Ovary (tissue), 7 donors: ENCODE measurements at regions not wholly inside any gene's neighbourhood (a gene's known extent, or its start where the extent isn't known, plus 50 kb on each side); places are given as distances from the start of the nearest gene placed in this dataset.

Experiments used
- DNase-seq, 5 donors: peaks; one replicate each; pipeline ENCODE4 v3.0.0-alpha.2; 2019 to 2020
- H3K27ac ChIP-seq, 2 donors: fragments of 200-600 bp; one replicate each; pipeline versions ENCODE4 v1.5.1 to v1.8.0; 2019 to 2022
- H3K27me3 ChIP-seq: fragments of 200-600 bp; one replicate; pipeline ENCODE4 v1.8.0; 2022
- H3K36me3 ChIP-seq: fragments of 200-600 bp; sonication (generic); one replicate; pipeline ENCODE4 v1.5.1; 2019
- H3K4me1 ChIP-seq: one replicate; pipeline ENCODE4 v1.8.1; 2013; ENCODE audit warnings: mild to moderate bottlenecking, moderate library complexity; ENCODE audit not compliant: insufficient read depth
- H3K4me3 ChIP-seq: fragments of 200-600 bp; sonication (generic); one replicate; pipeline ENCODE4 v1.5.1; 2017
- H3K9me3 ChIP-seq, 2 donors: fragments of 200-600 bp in 1 of 2; sonication (generic) in 1 of 2; one replicate each; pipeline versions ENCODE4 v1.5.1 to v1.8.1; 2013 to 2019; ENCODE audit warnings: mild to moderate bottlenecking in 1 of 2, moderate library complexity in 1 of 2
- CTCF ChIP-seq, 3 donors: fragments of 450-650 bp in 2 of 3; fragments of 200-600 bp in 1 of 3; IDR thresholded peaks; one replicate each; pipeline versions ENCODE4 v1.5.1 to v1.8.0; 2016 to 2022; ENCODE audit warnings: antibody characterized with exemption in 3 of 3, mild to moderate bottlenecking in 1 of 3
- EP300 ChIP-seq: sonication (generic); formaldehyde crosslinking; IDR thresholded peaks from one replicate; pipeline ENCODE4 v1.6.1; 2017; ENCODE audit warnings: antibody characterized with exemption
- POLR2A ChIP-seq: fragments of 450-650 bp; IDR thresholded peaks from one replicate; pipeline ENCODE4 v1.6.1; 2017; ENCODE audit warnings: antibody characterized with exemption, mild to moderate bottlenecking, moderate library complexity
- WGBS, 3 donors: extraction: QIAGEN DNeasy Blood & Tissue Kit in 1 of 3; methylation state at CpG; one replicate each; pipeline versions ENCODE4 v1.1.5 to v1.1.7; 2013 to 2017; 5-methylcytosine and 5-hydroxymethylcytosine counted together
- intact Hi-C, 4 donors: fragments of 100-400 bp; cut with DNase I; formaldehyde crosslinking; loops; one replicate each; pipeline versions ENCODE4 v1.11.0 to v1.15.1; 2022 to 2023
- donor health status: DM: no; HTN: no; CAD: no; lungs with moderate emphysema.
- donor health status: DM: no; HTN: no; CAD: no.
- donor health status: Bipolar disorder and iron deficiency.
- donor health status: DM: no; HTN: no; CAD: no.
- donor health status: DM: yes; HTN: yes; CAD: no.

- TF ChIP-seq POLR2A, result no peak
- no peaks in the 10 kb centered on the region for H3K9me3 ChIP-seq
- 77 to 83% (median 81%) methylated on average over 6 of the region's 6 CpGs for WGBS, 3 donors
- no peak overlapping the region for H3K4me3 ChIP-seq
- no peaks in the 10 kb centered on the region for H3K27me3 ChIP-seq
- no peak for DNase-seq
- H3K27ac ChIP-seq, result no peak overlapping the region
- no peaks in the 10 kb centered on the region for H3K36me3 ChIP-seq
- no peaks in the 10 kb centered on the region for H3K4me1 ChIP-seq
- intact Hi-C loops, result no loop called here
These were observed 70.6 kb downstream of the SMPDL3A start for GRCh38 chr6:122859676-122860075.

- intact Hi-C loops, result no loop called here
- no peak overlapping the region for H3K27ac ChIP-seq
- no peaks in the 10 kb centered on the region for H3K36me3 ChIP-seq
- 24 to 30% (median 27%) methylated on average over 1 of the region's 1 CpG for WGBS, 3 donors
- no peak for DNase-seq
- H3K9me3 ChIP-seq, result no peaks in the 10 kb centered on the region
- H3K27me3 ChIP-seq, result no peaks in the 10 kb centered on the region
- TF ChIP-seq POLR2A (no peak), EP300 (no peak), CTCF (IDR thresholded peaks at IDR 0.05) (no peak)
- H3K4me1 ChIP-seq, result no peaks in the 10 kb centered on the region
- no peak overlapping the region for H3K4me3 ChIP-seq
These were observed 72.5 kb downstream of the SMPDL3A start for GRCh38 chr6:122861594-122861993.

GRCh38 chr6:122868137-122868536 is 79.1 kb downstream of the SMPDL3A start:
- no peak for DNase-seq
- Histone ChIP-seq H3K36me3 (no peaks in the 10 kb centered on the region), H3K27me3 (no peaks in the 10 kb centered on the region), H3K4me3 (no peak overlapping the region), H3K9me3 (no peaks in the 10 kb centered on the region), H3K4me1 (no peaks in the 10 kb centered on the region), H3K27ac (no peak overlapping the region)
- intact Hi-C loops, result no loop called here
- TF ChIP-seq POLR2A (no peak), CTCF (IDR thresholded peaks at IDR 0.05) (no peak), EP300 (no peak)

- intact Hi-C loops, result no loop called here
- TF ChIP-seq POLR2A (no peak), CTCF (IDR thresholded peaks at IDR 0.05) (no peak), EP300 (no peak)
- no peak for DNase-seq
These were observed 80.5 kb downstream of the SMPDL3A start for GRCh38 chr6:122869437-122870024.

GRCh38 chr6:122871079-122871478 is 82.0 kb downstream of the SMPDL3A start:
- 68 to 86% (median 77%) methylated on average over 1 of the region's 1 CpG for WGBS, 3 donors

More at GRCh38 chr6:122869437-122870024, 80.5 kb downstream of the SMPDL3A start:
- H3K27ac ChIP-seq, result no peak overlapping the region
- H3K36me3 ChIP-seq, result no peaks in the 10 kb centered on the region
- H3K4me3 ChIP-seq, result no peak overlapping the region
- no peaks in the 10 kb centered on the region for H3K4me1 ChIP-seq
- H3K27me3 ChIP-seq, result no peaks in the 10 kb centered on the region
- no peaks in the 10 kb centered on the region for H3K9me3 ChIP-seq

More at GRCh38 chr6:122871079-122871478, 82.0 kb downstream of the SMPDL3A start:
- Histone ChIP-seq H3K4me1 (no peaks in the 10 kb centered on the region), H3K9me3 (no peaks in the 10 kb centered on the region), H3K4me3 (no peak overlapping the region), H3K36me3 (no peaks in the 10 kb centered on the region), H3K27me3 (no peaks in the 10 kb centered on the region), H3K27ac (no peak overlapping the region)
- no peak for TF ChIP-seq EP300
- no peak for TF ChIP-seq CTCF (IDR thresholded peaks at IDR 0.05)
- TF ChIP-seq POLR2A, result no peak
- DNase-seq, result no peak
- intact Hi-C loops, result no loop called here
